A172 (cell line): ENCODE measurements at regions not wholly inside any gene's neighbourhood (a gene's known extent, or its start where the extent isn't known, plus 50 kb on each side); places are given as distances from the start of the nearest gene placed in this dataset.

ENCODE experiments used
- DNase-seq: peaks from one replicate; pipeline ENCODE4 v3.0.0-alpha.2; 2015; ENCODE audit warnings: low spot score

GRCh38 chr4:62377245-62377644 lies 1177.1 kb downstream of the ADGRL3 start:
- DNase-seq: no peak

GRCh38 chr4:62366939-62367338 lies 1166.8 kb downstream of the ADGRL3 start:
- no peak for DNase-seq

- no peak for DNase-seq
Observed at GRCh38 chr4:62360156-62360545, 1160.0 kb downstream of the ADGRL3 start.

- no peak for DNase-seq
Observed at GRCh38 chr4:62359441-62360155, 1159.5 kb downstream of the ADGRL3 start.

- no peak for DNase-seq
Observed at GRCh38 chr4:62344915-62345314, 1144.8 kb downstream of the ADGRL3 start.

GRCh38 chr4:62344474-62344873 lies 1144.3 kb downstream of the ADGRL3 start:
- DNase-seq: no peak

- no peak for DNase-seq
Observed at GRCh38 chr4:62342346-62342745, 1142.2 kb downstream of the ADGRL3 start.

GRCh38 chr4:62328526-62328925 lies 1128.4 kb downstream of the ADGRL3 start:
- no peak for DNase-seq

- no peak for DNase-seq
Observed at GRCh38 chr4:62327612-62328297, 1127.6 kb downstream of the ADGRL3 start.

GRCh38 chr4:62324215-62324614 lies 1124.1 kb downstream of the ADGRL3 start:
- peak; percentile 9 for DNase-seq

GRCh38 chr4:62320612-62321011 lies 1120.5 kb downstream of the ADGRL3 start:
- no peak for DNase-seq

- DNase-seq: no peak
Observed at GRCh38 chr4:62302710-62303109, 1102.6 kb downstream of the ADGRL3 start.

GRCh38 chr4:62301500-62301899 lies 1101.4 kb downstream of the ADGRL3 start:
- no peak for DNase-seq

- no peak for DNase-seq
Observed at GRCh38 chr4:62293551-62293950, 1093.4 kb downstream of the ADGRL3 start.

GRCh38 chr4:62292911-62293310 lies 1092.8 kb downstream of the ADGRL3 start:
- DNase-seq: no peak

- no peak for DNase-seq
Observed at GRCh38 chr4:62288808-62289541, 1088.8 kb downstream of the ADGRL3 start.

GRCh38 chr4:62285026-62285425 lies 1084.9 kb downstream of the ADGRL3 start:
- no peak for DNase-seq

GRCh38 chr4:62279689-62280088 lies 1079.6 kb downstream of the ADGRL3 start:
- DNase-seq: no peak

- DNase-seq: no peak
Observed at GRCh38 chr4:62275470-62275869, 1075.3 kb downstream of the ADGRL3 start.

GRCh38 chr4:62274782-62275181 lies 1074.7 kb downstream of the ADGRL3 start:
- no peak for DNase-seq

GRCh38 chr4:62271107-62271506 lies 1071.0 kb downstream of the ADGRL3 start:
- no peak for DNase-seq

- DNase-seq: no peak
Observed at GRCh38 chr4:62269918-62270317, 1069.8 kb downstream of the ADGRL3 start.

GRCh38 chr4:62263454-62263853 lies 1063.3 kb downstream of the ADGRL3 start:
- DNase-seq: no peak
